CD4-positive, alpha-beta T cell (primary cell): ENCODE measurements at regions not wholly inside any gene's neighbourhood (a gene's known extent, or its start where the extent isn't known, plus 50 kb on each side); places are given as distances from the start of the nearest gene placed in this dataset.

Source experiments
- ATAC-seq: fragments of 200-7000 bp; cut with Tn5 transposase; one replicate; pipeline ENCODE4 v1.10.0; 2022; ENCODE audit warnings: mild to moderate bottlenecking; ENCODE audit not compliant: poor library complexity
- CTCF ChIA-PET: fragments of 350-600 bp; sonication (Branson Sonifier 250); formaldehyde crosslinking; loops from one replicate; lab custom pipeline; 2021; ENCODE audit warnings: antibody characterized with exemption, inconsistent platforms; lab: Charles Lee
- POLR2A ChIA-PET: fragments of 350-600 bp; sonication (Branson Sonifier 250); formaldehyde crosslinking; loops from one replicate; lab custom pipeline; 2021; ENCODE audit warnings: antibody characterized with exemption, inconsistent platforms; lab: Charles Lee
- DNase-seq, 14 experiments: peaks; one replicate each; pipeline ENCODE4 v3.0.0-alpha.2; 2013 to 2020; ENCODE audit warnings: mixed read lengths in 2 of 14
- H3K27ac ChIP-seq, 2 donors: one replicate each; pipeline versions ENCODE4 v1.5.1 to v1.7.0; 2013; ENCODE audit warnings: low read length in 2 of 2, low read depth in 1 of 2, mild to moderate bottlenecking in 1 of 2
- H3K27me3 ChIP-seq, 2 experiments: 1 replicate in 1 of 2; 2 replicates in 1 of 2; pipeline versions ENCODE4 v1.6.1 to v1.7.0; 2013; ENCODE audit warnings: low read length in 2 of 2, control low read depth in 1 of 2, mild to moderate bottlenecking in 1 of 2, moderate library complexity in 1 of 2; ENCODE audit not compliant: insufficient read depth in 2 of 2, control insufficient read depth in 1 of 2
- H3K36me3 ChIP-seq: one replicate; pipeline ENCODE4 v1.6.1; 2013; ENCODE audit warnings: low read length, control low read depth; ENCODE audit not compliant: insufficient read depth
- H3K4me1 ChIP-seq: one replicate; pipeline ENCODE4 v1.6.1; 2013; ENCODE audit warnings: low read length, control low read depth; ENCODE audit not compliant: insufficient read depth
- H3K4me3 ChIP-seq: one replicate; pipeline ENCODE4 v1.5.1; 2013; ENCODE audit warnings: mild to moderate bottlenecking, low read length, moderate library complexity
- H3K9me3 ChIP-seq, 2 experiments: 1 replicate in 1 of 2; 2 replicates in 1 of 2; pipeline versions ENCODE4 v1.6.1 to v1.7.0; 2013; ENCODE audit warnings: low read length in 2 of 2, mild to moderate bottlenecking in 2 of 2, control low read depth in 1 of 2, moderate library complexity in 1 of 2; ENCODE audit not compliant: control insufficient read depth in 1 of 2, insufficient read depth in 1 of 2
- H3K27ac Mint-ChIP-seq: one replicate; pipeline ENCODE4 v1.8.0; 2020; ENCODE audit warnings: mixed read lengths
- H3K27me3 Mint-ChIP-seq: one replicate; pipeline ENCODE4 v1.8.0; 2021; ENCODE audit warnings: mixed read lengths
- H3K36me3 Mint-ChIP-seq: one replicate; pipeline ENCODE4 v1.8.0; 2021; ENCODE audit warnings: low read depth, mixed read lengths
- H3K4me1 Mint-ChIP-seq: one replicate; pipeline ENCODE4 v1.8.0; 2021; ENCODE audit warnings: low read depth, mixed read lengths
- H3K4me3 Mint-ChIP-seq: one replicate; pipeline ENCODE4 v1.8.0; 2020; ENCODE audit warnings: mild to moderate bottlenecking, mixed read lengths
- H3K9me3 Mint-ChIP-seq: one replicate; pipeline ENCODE4 v1.8.0; 2020; ENCODE audit warnings: mixed read lengths
- intact Hi-C, 2 experiments: fragments of 100-400 bp; cut with DNase I in 1 of 2; cut with micrococcal nuclease in 1 of 2; formaldehyde crosslinking; loops; one replicate each; pipeline versions ENCODE4 v1.15.1 to v1.9.0; 2023 to 2025; cut with DNase I, micrococcal nuclease
- TF ChIP-seq, protein P1 (sequence below): fragments of 200-600 bp; IDR thresholded peaks from one replicate; pipeline ENCODE4 v1.8.0; 2022; ENCODE audit warnings: antibody characterized with exemption, mild to moderate bottlenecking

DNA sequence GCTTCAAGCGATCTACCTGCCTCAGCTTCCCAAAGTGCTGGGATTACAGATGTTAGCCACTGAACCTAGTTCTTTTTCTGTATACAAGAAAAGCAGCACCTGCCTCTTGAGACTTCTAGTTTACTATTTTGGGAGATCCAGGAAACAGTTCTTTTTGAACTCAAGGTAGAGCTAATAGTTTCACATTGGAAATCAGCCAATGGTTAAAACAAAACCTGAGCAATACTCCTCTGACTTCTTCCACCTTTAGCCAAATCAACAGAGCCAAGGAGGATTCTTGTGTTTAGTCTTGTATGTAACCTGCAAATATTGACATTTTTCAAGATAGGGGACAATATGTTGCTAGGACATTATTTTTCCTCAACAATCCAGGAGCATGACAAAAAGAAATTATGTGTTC lies 349.4 kb downstream of the SH3GL2 start:
- POLR2A ChIA-PET: no interaction called here
- no peaks in the 10 kb centered on the region for H3K36me3 Mint-ChIP-seq
- ATAC-seq: no peak

DNA sequence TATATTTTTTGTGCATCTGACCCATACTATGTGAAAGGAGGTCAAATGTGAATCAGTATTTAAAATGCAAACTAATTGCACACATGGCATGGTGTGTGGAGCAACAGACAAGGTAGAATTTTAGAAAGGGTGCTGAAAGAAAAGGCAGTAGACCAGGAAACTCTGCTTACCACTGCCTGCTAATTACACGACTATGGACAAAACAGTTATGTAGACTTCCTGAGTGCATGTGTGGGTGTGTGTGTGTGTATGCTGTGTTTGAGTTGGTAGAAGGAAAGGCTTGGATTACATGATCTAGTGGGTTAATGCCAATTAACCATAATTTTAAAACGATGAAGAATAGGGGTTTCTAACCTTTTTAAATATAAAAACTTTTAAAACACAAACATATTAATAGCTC lies 349.9 kb downstream of the SH3GL2 start:
- Mint-ChIP-seq H3K36me3 (no peaks in the 10 kb centered on the region), H3K4me3 (no peak overlapping the region), H3K27ac (no peak overlapping the region), H3K9me3 (peaks cover 10% of the 10 kb centered on the region), H3K4me1 (no peaks in the 10 kb centered on the region), H3K27me3 (no peaks in the 10 kb centered on the region)
- H3K4me3 ChIP-seq: no peak overlapping the region
- CTCF ChIA-PET: no interaction called here
- DNase-seq: no peak
- ATAC-seq: no peak
- TF ChIP-seq, protein P1, sequence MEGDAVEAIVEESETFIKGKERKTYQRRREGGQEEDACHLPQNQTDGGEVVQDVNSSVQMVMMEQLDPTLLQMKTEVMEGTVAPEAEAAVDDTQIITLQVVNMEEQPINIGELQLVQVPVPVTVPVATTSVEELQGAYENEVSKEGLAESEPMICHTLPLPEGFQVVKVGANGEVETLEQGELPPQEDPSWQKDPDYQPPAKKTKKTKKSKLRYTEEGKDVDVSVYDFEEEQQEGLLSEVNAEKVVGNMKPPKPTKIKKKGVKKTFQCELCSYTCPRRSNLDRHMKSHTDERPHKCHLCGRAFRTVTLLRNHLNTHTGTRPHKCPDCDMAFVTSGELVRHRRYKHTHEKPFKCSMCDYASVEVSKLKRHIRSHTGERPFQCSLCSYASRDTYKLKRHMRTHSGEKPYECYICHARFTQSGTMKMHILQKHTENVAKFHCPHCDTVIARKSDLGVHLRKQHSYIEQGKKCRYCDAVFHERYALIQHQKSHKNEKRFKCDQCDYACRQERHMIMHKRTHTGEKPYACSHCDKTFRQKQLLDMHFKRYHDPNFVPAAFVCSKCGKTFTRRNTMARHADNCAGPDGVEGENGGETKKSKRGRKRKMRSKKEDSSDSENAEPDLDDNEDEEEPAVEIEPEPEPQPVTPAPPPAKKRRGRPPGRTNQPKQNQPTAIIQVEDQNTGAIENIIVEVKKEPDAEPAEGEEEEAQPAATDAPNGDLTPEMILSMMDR: no peak
- POLR2A ChIA-PET: no interaction called here
- H3K9me3 ChIP-seq: peaks cover 0 to 3% of the 10 kb centered on the region in 2 experiments
- intact Hi-C loops: no loop called here
- H3K36me3 ChIP-seq: no peaks in the 10 kb centered on the region
- no peaks in the 10 kb centered on the region for H3K4me1 ChIP-seq
- no peaks in the 10 kb centered on the region for H3K27me3 ChIP-seq
- no peak overlapping the region for H3K27ac ChIP-seq

More for the DNA sequence above, 349.4 kb downstream of the SH3GL2 start:
- peaks cover 0 to 3% of the 10 kb centered on the region in 2 experiments for H3K9me3 ChIP-seq
- H3K4me3 Mint-ChIP-seq: no peak overlapping the region
- H3K4me1 ChIP-seq: no peaks in the 10 kb centered on the region
- H3K27ac Mint-ChIP-seq: no peak overlapping the region
- H3K4me3 ChIP-seq: no peak overlapping the region
- no peak for DNase-seq
- intact Hi-C loops: no loop called here
- TF ChIP-seq, protein P1: no peak
- H3K27ac ChIP-seq: no peak overlapping the region
- H3K36me3 ChIP-seq: no peaks in the 10 kb centered on the region
- H3K9me3 Mint-ChIP-seq: peaks cover 10% of the 10 kb centered on the region
- H3K4me1 Mint-ChIP-seq: no peaks in the 10 kb centered on the region
- no peaks in the 10 kb centered on the region for H3K27me3 ChIP-seq
- CTCF ChIA-PET: no interaction called here
- no peaks in the 10 kb centered on the region for H3K27me3 Mint-ChIP-seq

DNA sequence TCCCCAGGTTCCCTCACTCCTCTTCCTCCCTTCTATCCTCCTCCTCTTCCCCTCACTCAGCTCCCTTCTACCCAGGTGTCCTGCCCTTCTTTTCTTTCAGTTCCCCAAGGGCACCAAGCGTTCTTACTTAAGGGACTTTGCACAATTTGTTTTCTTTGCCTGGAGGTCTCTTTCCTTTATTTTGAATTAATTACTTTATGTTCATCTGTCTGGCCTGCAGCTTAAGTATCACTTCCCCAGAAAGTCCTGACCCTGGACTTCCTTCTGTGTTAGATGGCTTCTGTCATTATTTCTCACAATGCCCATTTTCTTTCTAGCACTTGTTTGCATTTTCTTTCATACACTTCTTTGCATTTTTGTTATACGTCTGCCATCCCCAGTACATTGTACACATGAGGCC lies 350.6 kb downstream of the SH3GL2 start:
- H3K4me3 Mint-ChIP-seq: no peak overlapping the region
- intact Hi-C loops: no loop called here
- no peak overlapping the region for H3K4me3 ChIP-seq
- H3K4me1 Mint-ChIP-seq: no peaks in the 10 kb centered on the region
- no peaks in the 10 kb centered on the region for H3K36me3 Mint-ChIP-seq
- H3K27ac ChIP-seq: no peak overlapping the region
- peaks cover 0 to 3% of the 10 kb centered on the region in 2 experiments for H3K9me3 ChIP-seq
- H3K9me3 Mint-ChIP-seq: peaks cover 10% of the 10 kb centered on the region
- DNase-seq (no peak), ATAC-seq (no peak)
- POLR2A ChIA-PET: no interaction called here
- H3K27me3 ChIP-seq: no peaks in the 10 kb centered on the region
- no peaks in the 10 kb centered on the region for H3K4me1 ChIP-seq
- CTCF ChIA-PET: no interaction called here
- TF ChIP-seq, protein P1: no peak
- no peaks in the 10 kb centered on the region for H3K27me3 Mint-ChIP-seq
- H3K27ac Mint-ChIP-seq: no peak overlapping the region
- H3K36me3 ChIP-seq: no peaks in the 10 kb centered on the region
